DOHH2 (cell line): ENCODE measurements at regions not wholly inside any gene's neighbourhood (a gene's known extent, or its start where the extent isn't known, plus 50 kb on each side); places are given as distances from the start of the nearest gene placed in this dataset.

ENCODE experiments used
- H3F3A ChIP-seq: fragments of 200-600 bp; sonication (generic), shearing (Covaris generic); 2 replicates; pipeline ENCODE4 v1.6.0; 2016; ENCODE audit warnings: antibody characterized with exemption, mild to moderate bottlenecking; ENCODE audit not compliant: control insufficient read depth, insufficient read depth
- H3K27ac ChIP-seq: fragments of 200-600 bp; sonication (generic); 2 replicates; pipeline ENCODE4 v1.5.1; 2014; ENCODE audit warnings: low read depth, mild to moderate bottlenecking, low read length, moderate library complexity
- H3K27me3 ChIP-seq: fragments of 200-600 bp; sonication (generic); 2 replicates; pipeline ENCODE4 v1.6.1; 2014; ENCODE audit warnings: mild to moderate bottlenecking, low read length, mixed read lengths; ENCODE audit not compliant: control insufficient read depth
- H3K36me3 ChIP-seq: fragments of 200-600 bp; sonication (generic); 2 replicates; pipeline ENCODE4 v1.6.1; 2014; ENCODE audit warnings: mild to moderate bottlenecking, low read length, moderate library complexity, mixed read lengths; ENCODE audit not compliant: control insufficient read depth
- H3K4me1 ChIP-seq: fragments of 200-600 bp; sonication (generic); 2 replicates; pipeline ENCODE4 v1.6.1; 2014; ENCODE audit warnings: mild to moderate bottlenecking, low read length, mixed read lengths; ENCODE audit not compliant: control insufficient read depth
- H3K4me2 ChIP-seq: fragments of 200-600 bp; sonication (generic); 2 replicates; pipeline ENCODE4 v1.6.0; 2014; ENCODE audit warnings: mild to moderate bottlenecking, low read length, moderate library complexity
- H3K4me3 ChIP-seq: fragments of 200-600 bp; sonication (generic); 2 replicates; pipeline ENCODE4 v1.5.1; 2014; ENCODE audit warnings: mild to moderate bottlenecking, low read length, mixed read lengths
- H3K79me2 ChIP-seq: fragments of 200-600 bp; sonication (generic); 2 replicates; pipeline ENCODE4 v1.6.1; 2014; ENCODE audit warnings: mild to moderate bottlenecking, low read length, mixed read lengths; ENCODE audit not compliant: control insufficient read depth
- H3K9me2 ChIP-seq: fragments of 200-600 bp; sonication (generic); replicated peaks from 2 replicates; pipeline ENCODE4 v1.6.1; 2014; ENCODE audit warnings: mild to moderate bottlenecking, low read length, mixed read lengths; ENCODE audit not compliant: control insufficient read depth
- H3K9me3 ChIP-seq: fragments of 200-600 bp; sonication (generic); 2 replicates; pipeline ENCODE4 v1.6.1; 2014; ENCODE audit warnings: antibody characterized with exemption, low read length, mixed read lengths; ENCODE audit not compliant: control insufficient read depth, insufficient read depth
- H4K20me1 ChIP-seq: fragments of 200-600 bp; sonication (generic); 2 replicates; pipeline ENCODE4 v1.6.0; 2014; ENCODE audit warnings: low read depth, mild to moderate bottlenecking, antibody characterized with exemption, low read length, moderate library complexity; ENCODE audit not compliant: control insufficient read depth, insufficient read depth
- CTCF ChIP-seq: fragments of 200-600 bp; sonication (generic); IDR thresholded peaks from one replicate; pipeline ENCODE4 v1.5.1; 2014; ENCODE audit warnings: antibody characterized with exemption, mild to moderate bottlenecking, low read depth, low read length; ENCODE audit not compliant: poor library complexity, severe bottlenecking
- EZH2phosphoT487 ChIP-seq: fragments of 200-600 bp; sonication (generic); IDR thresholded peaks from 2 replicates; pipeline ENCODE4 v1.6.1; 2017; ENCODE audit warnings: borderline replicate concordance, mild to moderate bottlenecking, antibody characterized with exemption, low read length, moderate library complexity, mixed read lengths

- Histone ChIP-seq H3K9me3 (no peaks in the 10 kb centered on the region), H4K20me1 (no peaks in the 10 kb centered on the region), H3K27ac (no peak overlapping the region), H3K27me3 (no peaks in the 10 kb centered on the region), H3K4me3 (no peak overlapping the region), H3K4me1 (no peaks in the 10 kb centered on the region), H3K79me2 (no peaks in the 10 kb centered on the region), H3K9me2 (no peaks in the 10 kb centered on the region), H3K4me2 (no peak overlapping the region), H3K36me3 (no peaks in the 10 kb centered on the region), H3F3A (no peaks in the 10 kb centered on the region)
- no peak for TF ChIP-seq EZH2phosphoT487
- no peak for TF ChIP-seq CTCF
These were observed 65.1 kb upstream of the EPHA3 start for GRCh38 chr3:89042236-89042835.

- Histone ChIP-seq H3K27ac (no peak overlapping the region), H3K4me2 (no peak overlapping the region), H3K27me3 (no peaks in the 10 kb centered on the region), H3K36me3 (no peaks in the 10 kb centered on the region), H3K4me1 (no peaks in the 10 kb centered on the region), H3K4me3 (no peak overlapping the region), H4K20me1 (no peaks in the 10 kb centered on the region), H3K9me2 (no peaks in the 10 kb centered on the region), H3K79me2 (no peaks in the 10 kb centered on the region), H3F3A (no peaks in the 10 kb centered on the region), H3K9me3 (no peaks in the 10 kb centered on the region)
- TF ChIP-seq CTCF, result no peak
- no peak for TF ChIP-seq EZH2phosphoT487
These were observed 64.0 kb upstream of the EPHA3 start for GRCh38 chr3:89043406-89043932.

GRCh38 chr3:89046661-89047060 lies 60.8 kb upstream of the EPHA3 start:
- no peaks in the 10 kb centered on the region for H3K9me2 ChIP-seq
- TF ChIP-seq CTCF, result no peak
- TF ChIP-seq EZH2phosphoT487, result no peak
- no peak overlapping the region for H3K4me3 ChIP-seq
- no peaks in the 10 kb centered on the region for H3K9me3 ChIP-seq
- H4K20me1 ChIP-seq, result no peaks in the 10 kb centered on the region
- H3K27ac ChIP-seq, result no peak overlapping the region
- H3K4me1 ChIP-seq, result no peaks in the 10 kb centered on the region
- no peaks in the 10 kb centered on the region for H3K27me3 ChIP-seq
- H3F3A ChIP-seq, result no peaks in the 10 kb centered on the region
- no peak overlapping the region for H3K4me2 ChIP-seq
- H3K79me2 ChIP-seq, result no peaks in the 10 kb centered on the region
- no peaks in the 10 kb centered on the region for H3K36me3 ChIP-seq
